Transverse colon (tissue), 4 donors: ENCODE measurements at regions not wholly inside any gene's neighbourhood (a gene's known extent, or its start where the extent isn't known, plus 50 kb on each side); places are given as distances from the start of the nearest gene placed in this dataset.

Experiments
- CTCF ChIP-seq, 5 experiments: fragments of 200-600 bp in 3 of 5; fragments of 450-650 bp in 2 of 5; sonication (generic) in 3 of 5; IDR thresholded peaks; 1 replicate in 2 of 5; 2 replicates in 3 of 5; pipeline ENCODE4 v1.5.1; 2016 to 2017; ENCODE audit warnings: antibody characterized with exemption in 5 of 5, inconsistent platforms in 3 of 5, mild to moderate bottlenecking in 2 of 5, moderate library complexity in 1 of 5
- POLR2AphosphoS5 ChIP-seq, 3 donors: sonication (generic); formaldehyde crosslinking; IDR thresholded peaks; one replicate each; pipeline ENCODE4 v1.6.1; 2016; ENCODE audit warnings: antibody characterized with exemption in 3 of 3

GRCh38 chr17:71639865-71640264 is 481.0 kb upstream of the SOX9 start:
- TF ChIP-seq POLR2AphosphoS5 (IDR thresholded peaks at IDR 0.05), result no peak
- no peak for TF ChIP-seq CTCF (IDR thresholded peaks at IDR 0.05)
